ENCODE measurements at regions not wholly inside any gene's neighbourhood (a gene's known extent, or its start where the extent isn't known, plus 50 kb on each side); places are given as distances from the start of the nearest gene placed in this dataset.

DNA sequence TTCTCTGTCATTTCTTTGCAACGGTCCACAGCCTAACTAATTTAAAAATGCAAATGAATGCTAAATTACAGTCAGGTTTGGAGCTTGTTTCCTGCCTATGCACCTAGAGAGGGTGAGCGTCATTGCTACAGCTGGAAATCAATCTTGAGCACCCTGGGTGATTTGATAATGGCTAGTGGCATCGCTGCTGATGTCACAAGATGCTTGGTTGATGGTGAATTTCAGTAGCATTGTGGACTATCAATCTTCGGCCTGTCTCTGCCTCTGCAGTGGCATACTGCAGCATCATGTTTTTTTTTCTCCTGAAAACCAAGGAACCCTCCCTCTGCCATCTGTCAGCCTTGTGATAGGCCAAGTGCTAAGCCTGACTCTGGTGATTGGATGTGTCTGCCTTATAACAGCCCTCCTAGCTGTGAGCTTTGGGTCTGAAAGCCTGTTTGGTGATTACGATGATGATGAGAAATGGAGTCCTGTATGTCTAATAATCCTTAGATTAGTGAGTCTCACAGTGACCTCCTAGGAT, 75.3 kb downstream of the NMUR2 start:
- H3K36me3 ChIP-seq: no peaks in the 10 kb centered on the region
- intact Hi-C loops (cut with DNase I): no loop called here
- no peaks in the 10 kb centered on the region for H3K27me3 ChIP-seq
- H3K4me3 ChIP-seq: no peak overlapping the region
- no peaks in the 10 kb centered on the region for H3K9me3 ChIP-seq
- TF ChIP-seq, protein P1, sequence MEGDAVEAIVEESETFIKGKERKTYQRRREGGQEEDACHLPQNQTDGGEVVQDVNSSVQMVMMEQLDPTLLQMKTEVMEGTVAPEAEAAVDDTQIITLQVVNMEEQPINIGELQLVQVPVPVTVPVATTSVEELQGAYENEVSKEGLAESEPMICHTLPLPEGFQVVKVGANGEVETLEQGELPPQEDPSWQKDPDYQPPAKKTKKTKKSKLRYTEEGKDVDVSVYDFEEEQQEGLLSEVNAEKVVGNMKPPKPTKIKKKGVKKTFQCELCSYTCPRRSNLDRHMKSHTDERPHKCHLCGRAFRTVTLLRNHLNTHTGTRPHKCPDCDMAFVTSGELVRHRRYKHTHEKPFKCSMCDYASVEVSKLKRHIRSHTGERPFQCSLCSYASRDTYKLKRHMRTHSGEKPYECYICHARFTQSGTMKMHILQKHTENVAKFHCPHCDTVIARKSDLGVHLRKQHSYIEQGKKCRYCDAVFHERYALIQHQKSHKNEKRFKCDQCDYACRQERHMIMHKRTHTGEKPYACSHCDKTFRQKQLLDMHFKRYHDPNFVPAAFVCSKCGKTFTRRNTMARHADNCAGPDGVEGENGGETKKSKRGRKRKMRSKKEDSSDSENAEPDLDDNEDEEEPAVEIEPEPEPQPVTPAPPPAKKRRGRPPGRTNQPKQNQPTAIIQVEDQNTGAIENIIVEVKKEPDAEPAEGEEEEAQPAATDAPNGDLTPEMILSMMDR (IDR thresholded peaks at IDR 0.05): no peak
- no peak for DNase-seq (ENCODE audit: low spot score in 2 of 2)
- no peaks in the 10 kb centered on the region for H3K4me1 ChIP-seq
- H3K27ac ChIP-seq: no peak overlapping the region

DNA sequence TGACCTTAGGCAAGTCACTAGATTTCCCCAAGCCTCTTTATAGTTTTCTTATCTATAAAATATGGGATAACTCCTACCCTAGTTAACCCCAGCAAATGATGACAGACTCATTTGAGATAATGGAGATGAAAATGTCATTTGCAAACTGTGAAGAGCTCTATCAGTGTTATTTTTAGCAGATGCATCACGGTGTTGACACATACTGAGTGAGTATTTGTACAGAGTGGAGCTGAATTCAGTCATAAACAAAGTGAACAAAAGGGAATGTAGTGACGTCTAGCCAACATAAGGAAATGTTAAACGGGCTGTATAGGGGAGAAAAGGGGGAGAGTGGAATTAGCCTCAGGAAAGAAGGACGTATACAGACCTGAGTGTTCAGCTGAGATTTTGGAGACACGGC, 75.9 kb downstream of the NMUR2 start:
- H3K4me1 ChIP-seq: no peaks in the 10 kb centered on the region
- TF ChIP-seq, protein P1 (IDR thresholded peaks at IDR 0.05): no peak
- DNase-seq (ENCODE audit: low spot score in 2 of 2): no peak
- no peak overlapping the region for H3K4me3 ChIP-seq
- H3K27me3 ChIP-seq: no peaks in the 10 kb centered on the region
- peaks cover 0 to 4% of the 10 kb centered on the region in 2 donors for H3K9me3 ChIP-seq
- intact Hi-C loops (cut with DNase I): no loop called here
- H3K27ac ChIP-seq: no peak overlapping the region
- H3K36me3 ChIP-seq: no peaks in the 10 kb centered on the region

DNA sequence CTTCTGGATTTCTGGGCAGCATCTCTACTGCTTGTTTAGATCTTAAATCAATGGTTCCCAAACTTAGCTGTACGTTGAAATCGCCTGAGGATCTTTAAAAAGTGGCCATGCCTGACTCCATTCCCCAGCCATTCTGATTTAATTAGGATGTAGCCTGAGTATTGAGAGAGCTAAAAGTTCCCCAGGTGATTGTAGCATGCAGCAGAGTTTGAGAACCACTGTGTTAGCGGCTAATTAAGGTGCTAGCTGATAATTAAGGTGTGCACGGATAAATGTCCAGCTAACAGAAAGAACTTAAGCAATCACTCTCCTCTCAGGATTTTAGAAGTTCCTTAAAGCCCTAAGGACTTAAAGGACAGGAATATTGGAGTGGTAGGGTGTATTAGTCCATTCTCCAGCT, 89.1 kb downstream of the NMUR2 start:
- TF ChIP-seq, protein P1 (IDR thresholded peaks at IDR 0.05): no peak

GRCh38 chr5:152314196-152314829, 90.8 kb downstream of the NMUR2 start:
- no peak overlapping the region for H3K27ac ChIP-seq
- H3K4me1 ChIP-seq: no peaks in the 10 kb centered on the region
- no peaks in the 10 kb centered on the region for H3K36me3 ChIP-seq
- no peak for DNase-seq (ENCODE audit: low spot score in 2 of 2)
- TF ChIP-seq, protein P1 (IDR thresholded peaks at IDR 0.05): no peak
- H3K9me3 ChIP-seq: no peaks in the 10 kb centered on the region
- H3K4me3 ChIP-seq: no peak overlapping the region
- intact Hi-C loops (cut with DNase I): no loop called here
- H3K27me3 ChIP-seq: no peaks in the 10 kb centered on the region

More for the DNA sequence above, 89.1 kb downstream of the NMUR2 start:
- Histone ChIP-seq H3K4me1 (no peaks in the 10 kb centered on the region), H3K9me3 (no peaks in the 10 kb centered on the region), H3K27ac (no peak overlapping the region), H3K36me3 (no peaks in the 10 kb centered on the region), H3K4me3 (no peak overlapping the region), H3K27me3 (no peaks in the 10 kb centered on the region)
- no peak for DNase-seq (ENCODE audit: low spot score in 2 of 2)
- intact Hi-C loops (cut with DNase I): no loop called here

DNA sequence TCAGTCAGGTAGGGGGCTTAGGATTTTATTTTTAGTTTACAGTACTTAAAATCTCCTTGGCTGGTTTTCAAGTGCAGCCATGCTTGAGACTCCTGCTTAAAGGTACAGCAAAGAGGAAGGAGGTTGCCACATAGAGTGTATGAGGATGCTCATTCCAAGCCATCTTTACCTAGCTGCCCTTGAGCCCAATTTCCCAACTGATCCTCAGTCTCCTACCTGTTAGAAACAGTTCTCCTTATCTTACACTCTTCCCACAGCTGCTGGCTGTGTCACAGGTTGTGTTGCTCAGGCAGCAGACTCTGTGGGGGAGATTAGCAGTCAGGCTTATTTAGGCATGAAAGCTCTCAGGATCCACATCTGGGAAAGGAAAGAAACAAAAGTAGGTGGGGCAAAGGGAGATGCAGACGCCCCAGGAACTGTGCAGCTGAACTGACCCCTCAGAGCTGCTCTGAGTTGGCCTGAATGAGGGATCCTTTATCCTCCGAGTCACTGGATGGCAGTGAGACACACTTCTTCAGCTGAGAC, 95.1 kb downstream of the NMUR2 start:
- intact Hi-C loops (cut with DNase I): no loop called here
- H3K9me3 ChIP-seq: no peaks in the 10 kb centered on the region
- no peaks in the 10 kb centered on the region for H3K36me3 ChIP-seq
- no peak for DNase-seq (ENCODE audit: low spot score in 2 of 2)
- no peak overlapping the region for H3K27ac ChIP-seq
- H3K4me1 ChIP-seq: no peaks in the 10 kb centered on the region
- TF ChIP-seq, protein P1 (IDR thresholded peaks at IDR 0.05): no peak
- H3K27me3 ChIP-seq: no peaks in the 10 kb centered on the region
- H3K4me3 ChIP-seq: no peak overlapping the region
